Stimulated activated CD4-positive, alpha-beta T cell treated with anti-CD3 and anti-CD28 coated beads, Interleukin-2, amount 100 ng/mL, for 24 hours (primary cell): ENCODE measurements at regions not wholly inside any gene's neighbourhood (a gene's known extent, or its start where the extent isn't known, plus 50 kb on each side); places are given as distances from the start of the nearest gene placed in this dataset.
"Not testable (repeated sequence)": the region's sequence is repeated elsewhere in the genome, so short reads cannot be mapped to it uniquely, and the experiment has no call there.

Experiments used
- DNase-seq, 2 donors: peaks; one replicate each; pipeline ENCODE4 v3.0.0-alpha.2; 2020

DNA sequence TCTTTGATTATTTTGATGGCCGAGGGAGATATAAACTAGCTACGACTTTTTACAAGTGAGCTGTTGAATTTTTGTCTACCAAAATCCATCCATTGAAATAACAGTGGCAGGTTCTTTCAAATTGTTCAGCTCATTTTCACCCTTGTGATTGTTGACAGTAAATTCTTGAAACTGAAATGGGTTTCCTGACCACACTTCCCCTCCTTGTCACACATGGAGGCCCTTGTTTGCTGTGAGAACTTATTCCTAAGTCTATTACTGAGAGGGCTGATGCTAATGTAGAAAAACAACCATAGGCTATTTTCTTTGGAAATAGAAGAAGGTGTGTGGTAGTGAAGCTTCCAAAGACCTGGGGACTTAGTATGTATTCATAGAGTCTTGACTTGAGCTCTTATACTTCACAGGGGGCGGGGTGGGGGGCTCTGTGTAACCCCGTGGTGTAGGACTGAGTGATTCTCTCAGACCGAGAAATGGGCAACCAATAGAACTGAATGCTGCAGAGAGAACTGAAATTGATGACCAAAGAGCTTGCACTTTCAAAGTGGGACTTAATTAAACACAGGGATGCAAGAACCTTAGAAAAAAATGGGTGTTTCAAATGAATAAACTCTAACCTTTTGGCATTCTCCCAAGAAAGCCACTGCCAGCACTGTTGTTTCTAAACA lies 718.9 kb downstream of the CCSER2 start:
- DNase-seq: no peak

DNA sequence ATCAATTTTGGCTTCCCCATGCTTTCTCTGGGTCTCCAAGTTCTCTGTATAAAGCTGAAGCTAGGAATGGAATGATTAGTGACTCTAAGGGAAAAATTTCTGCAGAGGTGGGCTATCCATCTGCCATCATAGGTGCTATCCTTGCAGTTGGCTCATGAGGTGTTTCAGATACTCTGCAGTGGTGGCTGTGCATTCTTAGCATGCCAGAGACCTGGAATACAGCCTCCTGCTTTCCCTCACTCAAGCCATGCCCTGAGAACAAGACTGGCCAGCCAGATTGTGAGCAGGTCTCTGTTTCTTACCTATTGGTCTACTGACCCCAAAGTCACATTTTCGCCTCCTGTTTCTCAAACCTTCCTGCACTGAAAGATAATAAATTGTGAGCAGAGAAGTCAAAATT lies 719.6 kb downstream of the CCSER2 start:
- DNase-seq: no peak

DNA sequence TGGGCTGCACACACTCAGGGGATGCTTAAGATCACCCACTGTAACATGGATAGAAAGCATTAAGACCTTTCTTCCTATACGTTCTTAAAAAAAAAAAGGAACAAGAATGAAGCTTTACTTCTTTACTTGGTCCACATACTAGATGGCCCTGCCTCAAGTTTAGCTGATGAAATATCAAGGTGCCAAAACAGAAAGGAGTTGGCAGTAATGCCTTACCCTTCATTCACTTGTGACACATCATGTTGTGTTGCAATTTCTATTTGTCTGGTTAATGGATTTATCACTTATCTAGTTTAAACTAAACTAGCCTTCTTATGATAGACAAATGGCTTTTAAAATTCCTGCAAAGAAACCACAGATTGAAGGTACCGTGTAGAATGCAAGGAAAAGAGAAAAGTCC lies 720.3 kb downstream of the CCSER2 start:
- no peak for DNase-seq

DNA sequence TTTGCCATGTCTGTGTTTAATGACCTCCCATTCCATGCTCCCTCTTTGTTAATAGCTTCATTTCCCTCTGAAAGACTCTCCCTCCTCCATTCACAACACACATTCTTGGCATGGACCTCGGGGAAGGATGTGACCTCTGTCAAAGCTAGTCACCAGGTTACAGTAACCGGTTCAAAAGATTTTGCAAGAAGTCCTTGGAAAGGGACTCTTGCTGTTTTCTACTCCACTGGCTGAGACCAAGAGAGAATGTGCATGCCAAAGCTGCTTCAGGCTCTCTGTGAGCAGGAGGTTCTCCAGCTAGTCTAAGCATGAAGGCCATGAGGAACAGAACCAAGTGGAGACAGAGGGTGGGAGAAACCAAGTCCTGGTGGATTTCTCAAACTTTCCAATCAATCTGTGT lies 732.6 kb downstream of the CCSER2 start:
- DNase-seq: no peak

DNA sequence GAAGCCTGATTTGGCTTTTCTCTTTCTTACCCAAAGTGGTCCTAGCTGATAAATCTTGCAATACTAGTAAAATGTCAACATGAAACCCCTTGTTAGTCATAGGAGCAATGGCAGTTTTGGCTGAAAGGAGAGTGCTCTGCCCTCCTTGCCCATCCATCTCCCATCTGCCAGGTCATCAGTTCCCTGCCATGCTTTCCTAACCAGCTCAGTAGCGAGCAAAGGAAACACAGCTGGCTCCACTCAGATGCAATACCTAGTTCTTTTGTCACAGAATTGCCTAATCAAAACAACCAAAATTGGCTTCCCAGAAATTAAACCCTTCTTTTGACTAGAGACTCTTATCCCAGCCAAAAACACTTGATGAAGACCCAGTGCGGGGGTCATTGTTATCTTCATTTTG lies 733.0 kb downstream of the CCSER2 start:
- no peak for DNase-seq

DNA sequence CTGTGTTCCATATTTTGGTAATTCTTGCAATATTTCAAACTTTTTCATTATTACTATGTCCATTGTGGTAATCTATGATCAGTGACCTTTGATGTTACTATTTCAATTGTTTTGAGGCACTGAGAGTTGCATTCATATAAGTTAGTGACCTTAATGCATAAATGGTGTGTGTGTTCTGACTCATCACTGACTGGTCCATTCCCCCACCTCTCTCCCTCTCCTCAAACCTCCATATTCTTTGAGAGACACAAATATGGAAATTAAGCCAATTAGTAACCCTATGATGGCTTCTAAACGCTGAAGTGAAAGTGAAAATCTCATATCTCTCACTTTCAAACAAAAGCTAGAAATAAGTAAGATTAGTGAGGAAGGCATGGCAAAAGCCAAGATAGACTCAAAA lies 739.6 kb downstream of the CCSER2 start:
- no peak for DNase-seq

DNA sequence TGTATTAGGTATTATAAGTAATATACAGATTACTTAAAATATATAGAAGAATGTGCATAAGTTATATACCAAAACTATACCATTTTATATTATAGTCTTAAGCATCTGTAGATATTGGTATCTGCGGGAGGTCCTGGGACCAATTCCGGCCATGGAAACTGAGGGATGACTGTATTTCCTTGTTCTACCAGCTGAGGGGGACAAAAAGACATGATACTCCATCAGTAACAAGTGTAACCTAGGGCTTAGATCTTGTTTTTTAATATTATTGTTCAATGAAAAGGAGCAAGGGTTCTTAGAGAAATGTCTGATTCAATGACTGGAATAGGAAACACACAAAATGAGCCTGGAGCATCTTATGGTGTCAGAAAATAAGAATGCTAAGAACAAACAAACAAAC lies 752.5 kb downstream of the CCSER2 start:
- DNase-seq: no peak

DNA sequence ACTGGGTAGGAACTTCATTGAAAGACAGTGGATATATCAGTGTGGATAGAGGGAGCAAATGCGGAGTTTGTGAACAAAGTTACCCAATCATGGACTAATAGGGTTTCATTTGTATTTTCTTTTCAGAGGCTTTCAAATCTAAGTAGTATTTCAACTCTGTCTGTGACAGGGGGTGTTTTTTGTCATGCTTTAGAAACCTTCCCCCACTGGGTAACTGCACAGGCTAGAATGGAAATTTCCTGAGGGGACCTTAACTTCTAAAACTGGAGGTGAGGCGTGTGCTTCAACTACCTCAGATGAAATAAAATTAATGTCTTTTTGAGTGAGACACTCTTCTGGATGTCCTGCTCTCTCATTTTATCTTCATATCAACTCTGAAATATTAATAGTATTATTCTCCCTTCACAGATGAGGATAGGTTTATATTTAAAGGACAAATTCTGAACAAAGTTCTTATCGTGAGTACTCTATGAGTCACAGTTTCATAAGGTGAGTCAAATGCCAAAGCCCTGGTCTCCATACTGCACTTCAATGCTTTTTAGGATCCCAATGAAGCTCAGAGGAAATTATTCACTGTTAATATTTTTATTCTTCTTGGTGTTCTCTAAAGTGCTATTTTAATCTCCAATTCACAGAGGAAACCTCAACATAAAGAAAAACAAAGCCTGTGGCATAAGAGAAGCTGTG lies 770.6 kb downstream of the CCSER2 start:
- no peak for DNase-seq

DNA sequence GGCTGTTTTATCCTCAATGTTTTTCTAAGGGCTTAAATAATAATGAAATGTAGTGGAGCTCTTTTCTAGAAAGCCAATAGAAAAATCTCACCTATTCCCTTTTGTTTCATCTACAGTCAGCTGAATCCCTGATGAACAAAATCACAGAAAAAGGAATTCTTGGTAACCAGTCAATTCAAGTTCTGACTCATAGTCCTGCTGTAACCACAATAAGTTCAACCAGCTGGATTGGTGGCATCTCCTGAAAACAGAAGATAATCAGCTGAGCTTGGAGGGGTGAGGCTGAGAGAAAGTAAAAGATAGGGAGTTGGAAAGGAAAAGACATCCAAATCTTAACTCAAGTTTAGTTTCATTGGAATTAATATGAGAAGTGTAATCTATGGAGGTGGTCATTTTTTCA lies 772.1 kb downstream of the CCSER2 start:
- no peak for DNase-seq

DNA sequence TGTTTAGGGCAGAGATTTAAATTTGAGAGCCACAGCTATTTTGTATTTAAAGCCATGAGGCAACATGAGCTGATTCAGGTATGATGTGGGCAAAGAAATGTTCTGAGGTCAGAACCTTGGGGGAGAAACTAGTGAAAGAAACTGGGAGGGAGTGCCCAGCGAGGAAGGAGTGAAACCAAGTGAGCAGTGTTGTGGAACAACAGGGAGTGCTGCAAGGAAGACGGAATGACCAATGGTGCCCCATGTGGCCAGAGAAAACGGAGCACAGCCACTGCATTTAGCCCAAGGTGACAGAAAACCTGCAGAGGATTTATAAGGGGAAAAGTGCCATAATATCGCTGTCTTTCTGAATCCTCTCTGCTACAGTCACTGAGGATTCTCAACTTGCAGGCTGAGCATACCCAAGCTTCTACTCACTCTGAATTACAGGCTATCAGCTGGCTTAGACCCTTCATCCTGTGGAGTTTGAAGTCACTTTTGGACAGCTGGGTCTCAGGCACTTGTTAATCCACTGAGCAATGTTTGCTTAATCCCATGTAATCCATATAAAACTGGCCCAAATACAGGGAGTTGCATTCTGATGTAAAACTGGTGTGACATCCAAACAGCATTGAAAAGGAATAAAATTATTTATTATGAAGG lies 777.3 kb downstream of the CCSER2 start:
- DNase-seq: no peak

DNA sequence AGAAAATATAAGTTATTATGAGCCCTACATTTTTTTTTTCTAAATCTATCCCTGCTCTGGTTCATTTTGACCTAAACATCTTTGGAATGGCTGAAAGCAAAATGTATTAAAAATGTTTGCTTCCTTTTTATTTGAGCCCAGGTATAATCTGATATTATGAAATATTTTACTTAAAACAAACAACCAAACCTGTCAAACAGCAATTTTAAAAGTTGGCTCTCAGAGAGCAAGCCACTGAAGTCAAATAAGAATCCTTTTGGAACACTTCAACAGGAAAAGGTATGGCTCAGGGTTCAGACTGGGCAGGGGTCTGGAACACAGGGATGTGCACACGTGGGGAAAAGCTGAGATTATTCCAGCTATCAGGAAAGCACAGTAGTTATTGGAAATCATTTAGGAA lies 782.9 kb downstream of the CCSER2 start:
- no peak for DNase-seq

DNA sequence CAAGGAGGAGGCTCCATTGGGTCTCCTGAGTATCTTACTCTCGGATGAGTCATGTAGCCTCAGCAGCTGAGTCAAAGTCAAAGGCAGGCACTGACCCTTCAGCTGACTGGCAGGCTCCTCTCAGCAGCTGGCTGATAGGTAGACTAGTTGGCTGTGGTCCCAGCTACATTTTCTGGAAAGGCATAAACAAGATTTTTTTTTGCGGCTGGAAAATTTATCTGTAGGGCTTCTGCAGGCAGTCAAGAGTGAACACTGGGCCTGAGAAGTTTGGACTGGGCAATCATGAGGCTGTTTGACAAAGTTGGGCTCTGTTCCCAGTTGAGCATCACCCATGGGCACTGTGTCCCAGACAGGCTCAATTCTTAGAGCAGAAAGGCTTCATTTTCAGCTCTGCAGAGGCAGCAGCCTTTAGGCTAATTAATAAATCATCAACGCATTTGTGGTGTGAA lies 796.2 kb downstream of the CCSER2 start:
- no peak for DNase-seq

DNA sequence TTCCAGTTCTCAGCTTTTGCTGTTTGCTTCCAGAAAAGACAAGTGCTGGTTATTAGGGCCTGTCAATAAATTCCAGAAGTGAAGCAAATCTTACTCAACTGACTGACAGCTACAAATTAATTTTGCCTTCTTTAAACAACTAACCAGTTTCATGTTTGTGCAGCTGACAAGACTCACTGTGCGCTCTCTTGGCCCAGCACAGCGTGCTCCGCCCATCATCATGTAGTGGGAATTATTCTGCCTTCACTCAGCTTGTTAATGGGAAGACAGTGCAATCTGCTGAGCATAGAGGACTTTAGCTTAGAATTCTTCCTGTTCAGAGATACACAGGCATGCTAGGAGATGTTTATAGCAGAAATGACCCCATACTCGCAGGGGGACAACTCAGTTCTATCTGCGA lies 808.9 kb downstream of the CCSER2 start:
- no peak for DNase-seq

DNA sequence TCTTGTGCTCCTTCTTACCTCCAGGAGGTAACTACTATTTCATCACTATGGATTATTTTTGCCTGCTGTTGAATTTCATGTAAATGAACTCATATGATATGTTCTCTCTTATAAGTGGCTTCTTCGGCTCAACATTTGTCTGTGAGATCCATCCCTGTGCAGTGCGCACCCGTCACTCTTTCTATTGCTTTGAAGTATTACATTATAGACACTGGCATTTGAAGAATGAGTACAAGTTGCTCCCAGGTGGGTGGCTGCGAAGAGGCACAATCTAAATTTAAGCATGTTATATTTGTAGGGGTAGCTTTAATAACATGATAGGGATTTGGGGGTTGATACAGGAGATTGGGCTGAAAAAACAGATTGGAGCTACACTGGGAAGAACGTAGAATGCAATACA lies 809.7 kb downstream of the CCSER2 start:
- DNase-seq: no peak

DNA sequence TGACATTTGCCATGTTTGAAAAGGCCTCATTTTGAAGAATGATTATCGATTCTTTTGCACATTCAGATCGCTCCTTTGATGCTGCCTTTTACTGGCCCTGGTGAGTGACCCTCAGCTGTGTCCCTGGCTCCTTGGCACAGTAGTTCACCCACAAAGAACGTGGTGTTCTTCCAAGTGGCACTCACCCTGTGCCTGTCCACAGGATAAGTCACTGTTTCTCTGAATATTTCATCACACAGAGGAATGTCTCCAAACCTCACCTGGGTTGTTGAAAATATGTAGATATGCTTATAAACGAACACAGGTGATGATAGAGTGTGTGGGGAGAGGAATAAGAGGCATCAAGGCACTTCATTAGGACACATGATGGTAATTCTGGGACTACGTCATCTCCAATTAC lies 810.7 kb downstream of the CCSER2 start:
- DNase-seq: no peak

DNA sequence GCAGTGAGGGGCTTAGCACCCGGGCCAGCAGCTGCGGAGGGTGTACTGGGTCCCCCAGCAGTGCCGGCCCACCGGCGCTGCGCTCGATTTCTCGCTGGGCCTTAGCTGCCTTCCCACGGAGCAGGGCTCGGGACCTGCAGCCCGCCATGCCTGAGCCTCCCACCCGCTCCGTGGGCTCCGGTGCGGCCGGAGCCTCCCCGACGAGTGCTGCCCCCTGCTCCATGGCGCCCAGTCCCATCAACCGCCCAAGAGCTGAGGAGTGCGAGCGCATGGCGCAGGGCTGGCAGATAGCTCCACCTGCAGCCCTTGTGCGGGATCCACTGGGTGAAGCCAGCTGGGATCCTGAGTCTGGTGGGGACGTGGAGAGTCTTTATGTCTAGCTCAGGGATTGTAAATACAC lies 813.1 kb downstream of the CCSER2 start:
- DNase-seq: not testable (repeated sequence)

DNA sequence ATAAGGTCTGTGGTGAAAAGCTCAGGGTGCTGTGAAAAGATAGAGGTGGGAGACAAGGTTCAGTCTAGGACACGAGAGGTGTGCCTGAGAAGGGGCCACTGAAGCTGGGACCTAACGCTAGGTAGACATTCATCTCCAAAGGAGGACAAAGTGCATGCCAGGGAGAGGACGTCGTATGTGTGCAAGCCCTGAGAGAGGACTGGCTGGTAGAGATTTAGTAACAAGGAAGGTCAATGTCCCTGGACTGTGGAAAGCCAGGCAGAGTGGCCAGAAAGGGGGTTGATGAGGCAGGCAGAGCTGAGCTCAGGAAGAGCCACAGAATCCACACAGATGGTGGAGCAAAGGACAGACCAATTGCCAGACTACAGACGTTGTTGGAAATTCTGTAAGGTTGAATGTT lies 817.6 kb downstream of the CCSER2 start:
- no peak for DNase-seq

DNA sequence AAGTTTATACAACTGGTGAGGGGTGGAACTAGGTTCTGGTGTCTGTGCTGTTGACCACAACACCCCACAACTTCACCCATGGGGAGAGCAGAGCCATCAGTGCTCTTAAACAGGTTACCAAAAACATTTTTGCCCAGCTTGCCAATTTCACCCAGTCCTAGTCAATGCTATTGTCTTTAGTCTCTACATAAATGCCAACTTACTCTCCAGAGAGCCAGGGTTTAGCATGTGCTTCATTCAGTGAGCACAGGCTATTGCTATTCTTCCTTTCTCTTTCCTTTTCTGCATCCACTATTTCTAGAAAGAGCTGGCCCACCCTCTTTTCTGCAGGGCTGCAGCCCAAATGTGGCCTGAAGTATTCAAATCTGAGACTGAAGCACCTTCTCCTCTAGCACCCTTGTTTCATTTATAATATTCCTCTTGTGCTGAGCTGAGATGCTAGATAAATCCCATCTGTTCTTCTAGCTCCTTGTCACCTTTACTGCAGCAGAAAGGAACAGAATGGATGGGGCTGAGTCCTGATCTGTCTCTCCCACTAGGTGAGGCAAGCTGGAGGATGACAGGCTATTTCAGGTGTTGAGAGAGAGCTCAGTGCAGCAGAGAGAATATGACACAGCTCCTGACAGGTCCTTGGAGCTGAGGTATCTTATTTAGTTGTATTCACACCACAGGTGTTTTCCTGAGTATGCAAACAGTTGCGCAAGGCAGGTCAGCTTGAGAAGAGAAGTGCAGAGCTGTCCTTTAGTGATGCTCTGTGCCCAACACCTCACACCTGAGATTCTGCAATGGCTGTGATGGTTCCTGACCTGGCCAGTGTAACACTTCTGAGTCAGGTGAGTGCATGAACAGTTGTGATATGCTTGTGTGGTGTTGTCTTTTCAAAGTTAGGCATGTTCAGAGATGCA lies 819.2 kb downstream of the CCSER2 start:
- DNase-seq: no peak

DNA sequence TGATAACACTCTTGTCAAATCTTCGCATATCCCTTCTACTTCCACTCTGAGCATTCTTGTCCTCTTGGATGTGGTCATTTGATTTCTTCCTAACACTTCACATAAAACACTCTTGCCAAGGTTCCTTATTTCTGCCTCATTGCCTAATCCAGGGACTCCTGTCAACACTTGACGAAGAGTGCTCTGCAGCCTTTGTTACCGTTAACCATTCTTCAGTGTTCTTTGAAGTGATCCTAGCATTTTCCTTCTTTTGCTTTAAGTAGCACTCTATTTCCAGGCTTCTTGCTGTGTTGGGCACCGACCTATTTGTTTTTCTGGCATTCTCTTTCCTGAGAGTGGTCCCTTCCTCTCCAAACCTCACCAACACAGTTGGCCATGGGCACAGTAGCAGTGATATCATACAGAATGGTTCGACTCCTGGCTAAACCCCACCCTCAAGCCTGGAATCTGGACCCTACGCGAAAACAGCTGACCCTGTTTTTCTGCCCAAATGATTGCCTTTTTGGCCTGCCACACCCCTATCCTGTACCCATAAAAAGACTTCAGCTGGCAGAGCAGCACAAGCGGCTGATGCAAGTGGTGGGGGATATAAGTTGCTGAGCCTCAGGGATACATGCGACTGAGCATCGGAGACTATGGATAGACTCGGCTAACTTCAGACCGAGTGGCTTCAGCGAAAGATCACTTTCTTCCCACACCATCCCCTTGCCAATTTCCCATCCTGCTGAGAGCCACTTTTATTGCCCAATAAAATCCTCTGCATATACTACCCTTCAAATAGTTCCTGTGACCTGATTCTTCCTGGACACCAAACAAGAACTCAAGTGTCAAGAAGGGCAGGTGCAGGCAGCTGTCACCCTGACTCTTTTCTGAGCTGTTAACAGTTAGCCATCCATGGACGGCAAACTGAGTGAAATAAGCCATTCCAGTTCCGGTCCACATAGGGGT lies 820.6 kb downstream of the CCSER2 start:
- no peak for DNase-seq

DNA sequence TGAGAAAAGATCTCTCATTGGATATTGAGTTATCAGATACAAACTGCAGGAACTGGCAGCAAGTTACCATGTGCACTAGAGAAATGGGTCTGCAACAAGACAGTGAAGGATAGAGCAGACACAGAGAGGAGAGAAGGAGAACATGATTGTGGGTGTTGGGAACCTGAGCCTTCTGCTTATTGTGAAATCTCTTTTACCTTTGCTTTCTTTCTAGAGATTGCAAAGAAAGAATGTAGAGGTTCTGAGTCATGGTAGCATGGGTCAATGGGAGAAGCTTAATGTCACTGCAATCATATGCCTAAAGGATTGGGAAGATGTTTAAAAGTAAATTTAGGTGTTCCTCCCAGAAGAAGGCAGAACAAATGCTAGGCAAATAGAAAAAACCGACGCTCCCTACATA lies 821.4 kb downstream of the CCSER2 start:
- no peak for DNase-seq

DNA sequence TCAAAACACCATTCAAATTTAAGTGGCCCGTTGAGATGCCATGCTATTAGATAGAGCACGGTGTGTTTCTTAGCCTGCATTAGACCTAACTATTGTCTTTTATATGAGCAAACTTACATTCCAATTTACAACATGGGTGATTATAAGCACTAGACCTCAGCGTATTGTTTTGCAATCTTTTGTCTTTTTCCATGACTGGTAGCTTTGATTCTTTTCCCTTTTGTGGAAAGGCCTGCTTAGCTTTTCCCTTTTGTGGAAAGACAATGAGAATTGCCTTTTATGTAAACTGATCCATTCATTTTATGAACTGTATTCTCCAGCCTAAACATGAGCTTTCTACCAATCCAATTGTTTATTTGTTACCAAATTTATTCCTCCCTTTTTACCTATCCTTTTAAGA lies 823.1 kb downstream of the CCSER2 start:
- no peak for DNase-seq

DNA sequence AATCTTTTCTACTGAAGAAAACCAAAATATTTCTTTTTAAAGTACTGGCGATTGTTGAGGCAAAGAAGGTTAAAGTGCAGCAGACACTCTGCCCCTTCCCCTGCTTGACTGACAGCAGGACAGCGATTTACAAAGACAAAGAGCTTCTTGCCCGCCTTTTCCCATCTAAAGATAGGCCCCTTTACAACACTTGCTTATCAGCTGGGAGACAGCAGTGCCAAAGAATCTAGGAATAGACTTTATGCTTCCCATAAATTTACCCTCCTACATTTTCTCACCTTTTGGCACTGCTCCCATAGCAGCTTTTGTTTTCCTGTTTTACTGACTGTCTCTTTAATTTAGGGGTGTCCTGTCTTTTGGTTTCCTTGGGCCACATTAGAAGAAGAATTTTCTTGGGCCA lies 824.1 kb downstream of the CCSER2 start:
- no peak for DNase-seq
